Naive thymus-derived CD8-positive, alpha-beta T cell (primary cell): ENCODE measurements at regions not wholly inside any gene's neighbourhood (a gene's known extent, or its start where the extent isn't known, plus 50 kb on each side); places are given as distances from the start of the nearest gene placed in this dataset. TPM values are rescaled to one million over a fixed set of nuclear protein-coding genes. Genes with fewer than 3 reads are reported as not detected.

Experiments
- ATAC-seq, 2 donors: fragments of 150-1000 bp; cut with Tn5 transposase in 1 of 2; sonication (Bioruptor Pico), chemical (Tn5 transposase) in 1 of 2; 1 replicate in 1 of 2; 2 replicates in 1 of 2; pipeline ENCODE4 v1.10.0; 2021; ENCODE audit warnings: mild to moderate bottlenecking in 2 of 2, moderate library complexity in 2 of 2
- POLR2A ChIA-PET: fragments of 350-600 bp; sonication (Branson Sonifier 250); formaldehyde crosslinking; loops from one replicate; lab custom pipeline; 2021; ENCODE audit warnings: antibody characterized with exemption; lab: Charles Lee
- DNase-seq, 10 donors: peaks; one replicate each; pipeline versions ENCODE4 v3.0.0 to v3.0.0-alpha.2; 2020 to 2022
- H3K27ac Mint-ChIP-seq, 10 donors: one replicate each; pipeline ENCODE4 v1.8.0; 2020 to 2022; ENCODE audit warnings: mild to moderate bottlenecking in 10 of 10, mixed read lengths in 10 of 10, moderate library complexity in 4 of 10, inconsistent platforms in 1 of 10
- H3K27me3 Mint-ChIP-seq, 5 donors: one replicate each; pipeline ENCODE4 v1.8.0; 2021 to 2022; ENCODE audit warnings: mixed read lengths in 5 of 5
- H3K36me3 Mint-ChIP-seq, 3 donors: one replicate each; pipeline ENCODE4 v1.8.0; 2020 to 2022; ENCODE audit warnings: mixed read lengths in 3 of 3, mild to moderate bottlenecking in 2 of 3, inconsistent platforms in 1 of 3
- H3K4me1 Mint-ChIP-seq, 4 donors: one replicate each; pipeline ENCODE4 v1.8.0; 2021 to 2022; ENCODE audit warnings: mixed read lengths in 4 of 4
- H3K4me3 Mint-ChIP-seq, 10 donors: one replicate each; pipeline ENCODE4 v1.8.0; 2020 to 2022; ENCODE audit warnings: mild to moderate bottlenecking in 10 of 10, mixed read lengths in 10 of 10, moderate library complexity in 6 of 10, inconsistent platforms in 1 of 10
- H3K9me3 Mint-ChIP-seq, 9 donors: one replicate each; pipeline ENCODE4 v1.8.0; 2020 to 2022; ENCODE audit warnings: mixed read lengths in 9 of 9, mild to moderate bottlenecking in 3 of 9, inconsistent platforms in 1 of 9, moderate library complexity in 1 of 9
- microRNA-seq: library from miRNA; unstranded; fragments of <30 nt; microRNA quantifications from one replicate; pipeline ENCODE4 v1.2.0, GENCODE V29; 2022; ENCODE audit warnings: borderline microRNAs expressed

- Mint-ChIP-seq H3K27me3 (no peaks in the 10 kb centered on the region), H3K9me3 (peaks cover 0 to 7% (median 2%) of the 10 kb centered on the region in 9 donors), H3K27ac (no peak overlapping the region), H3K36me3 (no peaks in the 10 kb centered on the region), H3K4me3 (no peak overlapping the region), H3K4me1 (no peaks in the 10 kb centered on the region)
- DNase-seq (no peak), ATAC-seq (no peak)
- POLR2A ChIA-PET = no interaction called here
Measured at GRCh38 chr5:96012399-96012798, 50.7 kb upstream of the ELL2 start.

Small RNAs in the stretch of these regions (microRNA-seq; reads per million reads assigned to microRNA genes)
- not detected for gene MIR583
